Mesothelial cell of epicardium (in vitro differentiated cells): ENCODE measurements at regions not wholly inside any gene's neighbourhood (a gene's known extent, or its start where the extent isn't known, plus 50 kb on each side); places are given as distances from the start of the nearest gene placed in this dataset.

Source experiments
- DNase-seq, 2 experiments: peaks; one replicate each; pipeline ENCODE4 v3.0.0; 2021; ENCODE audit warnings: low spot score in 2 of 2; ENCODE audit not compliant: unreplicated experiment in 2 of 2
- H3K27ac Mint-ChIP-seq: 2 replicates; pipeline ENCODE4 v1.8.0; 2021; ENCODE audit warnings: mixed read lengths
- H3K27me3 Mint-ChIP-seq: 2 replicates; pipeline ENCODE4 v1.8.0; 2021; ENCODE audit warnings: low read depth, mixed read lengths
- H3K36me3 Mint-ChIP-seq: 2 replicates; pipeline ENCODE4 v1.8.0; 2021; ENCODE audit warnings: mixed read lengths
- H3K4me1 Mint-ChIP-seq: 2 replicates; pipeline ENCODE4 v1.8.0; 2021; ENCODE audit warnings: mixed read lengths
- H3K4me3 Mint-ChIP-seq: 2 replicates; pipeline ENCODE4 v1.8.0; 2021; ENCODE audit warnings: mild to moderate bottlenecking, moderate library complexity, mixed read lengths
- H3K9me3 Mint-ChIP-seq: 2 replicates; pipeline ENCODE4 v1.8.0; 2021; ENCODE audit warnings: mixed read lengths
- CTCF ChIP-seq: fragments of 200-600 bp; sonication (generic); IDR thresholded peaks from one replicate; pipeline ENCODE4 v1.5.0; 2021; ENCODE audit warnings: antibody characterized with exemption; ENCODE audit not compliant: unreplicated experiment

GRCh38 chr5:33212439-33212838 lies 228.3 kb upstream of the TARS1 start:
- no peak for TF ChIP-seq CTCF
- Mint-ChIP-seq H3K27ac (no peak overlapping the region), H3K4me3 (no peak overlapping the region), H3K4me1 (no peaks in the 10 kb centered on the region), H3K9me3 (peaks cover 9% of the 10 kb centered on the region), H3K36me3 (no peaks in the 10 kb centered on the region), H3K27me3 (peaks cover 56% of the 10 kb centered on the region)
- no peak for DNase-seq

- Mint-ChIP-seq H3K27ac (no peak overlapping the region), H3K9me3 (peaks cover 8% of the 10 kb centered on the region), H3K36me3 (no peaks in the 10 kb centered on the region), H3K4me3 (no peak overlapping the region), H3K27me3 (peaks cover 53% of the 10 kb centered on the region), H3K4me1 (no peaks in the 10 kb centered on the region)
- DNase-seq: no peak
- no peak for TF ChIP-seq CTCF
These were observed 227.9 kb upstream of the TARS1 start for GRCh38 chr5:33212900-33213299.

GRCh38 chr5:33223563-33224284 lies 217.0 kb upstream of the TARS1 start:
- H3K9me3 Mint-ChIP-seq: peaks cover 3% of the 10 kb centered on the region
- peaks cover 4% of the 10 kb centered on the region for H3K4me1 Mint-ChIP-seq
- H3K27me3 Mint-ChIP-seq: peaks cover 70% of the 10 kb centered on the region
- no peak for TF ChIP-seq CTCF
- no peak overlapping the region for H3K4me3 Mint-ChIP-seq
- H3K27ac Mint-ChIP-seq: no peak overlapping the region
- peaks cover 2% of the 10 kb centered on the region for H3K36me3 Mint-ChIP-seq
- no peak for DNase-seq

- Mint-ChIP-seq H3K27ac (no peak overlapping the region), H3K36me3 (peaks cover 2% of the 10 kb centered on the region), H3K9me3 (peaks cover 3% of the 10 kb centered on the region), H3K27me3 (peaks cover 77% of the 10 kb centered on the region), H3K4me3 (no peak overlapping the region), H3K4me1 (peaks cover 4% of the 10 kb centered on the region)
- TF ChIP-seq CTCF: no peak
- no peak for DNase-seq
These were observed 216.3 kb upstream of the TARS1 start for GRCh38 chr5:33224285-33224961.

- Mint-ChIP-seq H3K4me1 (peaks cover 13% of the 10 kb centered on the region), H3K4me3 (no peak overlapping the region), H3K27ac (no peak overlapping the region), H3K9me3 (peaks cover 3% of the 10 kb centered on the region), H3K36me3 (peaks cover 2% of the 10 kb centered on the region), H3K27me3 (peaks cover 91% of the 10 kb centered on the region)
- DNase-seq: no peak
- no peak for TF ChIP-seq CTCF
These were observed 213.5 kb upstream of the TARS1 start for GRCh38 chr5:33227247-33227646.
